Mesendoderm (in vitro differentiated cells): ENCODE measurements at regions not wholly inside any gene's neighbourhood (a gene's known extent, or its start where the extent isn't known, plus 50 kb on each side); places are given as distances from the start of the nearest gene placed in this dataset.

Experiments used
- DNase-seq: peaks from one replicate; pipeline ENCODE4 v3.0.0; 2013
- H2AK5ac ChIP-seq: 2 replicates; pipeline ENCODE4 v1.6.1; 2013; ENCODE audit warnings: low read length, inconsistent platforms
- H2BK120ac ChIP-seq: 2 replicates; pipeline ENCODE4 v1.6.1; 2013; ENCODE audit warnings: low read depth, mild to moderate bottlenecking, low read length, moderate library complexity, mixed read lengths
- H2BK15ac ChIP-seq: replicated peaks from 2 replicates; pipeline ENCODE4 v1.6.1; 2013; ENCODE audit warnings: low read depth, mild to moderate bottlenecking, moderate library complexity
- H2BK5ac ChIP-seq: 2 replicates; pipeline ENCODE4 v1.6.1; 2013; ENCODE audit warnings: low read length, inconsistent platforms
- H3K18ac ChIP-seq: 2 replicates; pipeline ENCODE4 v1.6.1; 2013; ENCODE audit warnings: mild to moderate bottlenecking, low read length, mixed read lengths
- H3K23ac ChIP-seq: one replicate; pipeline ENCODE4 v1.6.1; 2013; ENCODE audit warnings: low read length
- H3K27ac ChIP-seq: 2 replicates; pipeline ENCODE4 v1.5.1; 2013; ENCODE audit warnings: low read depth, mild to moderate bottlenecking, inconsistent platforms, low read length, moderate library complexity
- H3K27me3 ChIP-seq: 2 replicates; pipeline ENCODE4 v1.6.1; 2013; ENCODE audit warnings: low read length, control low read depth, mild to moderate bottlenecking, inconsistent platforms; ENCODE audit not compliant: insufficient read depth, poor library complexity
- H3K36me3 ChIP-seq: 2 replicates; pipeline ENCODE4 v1.6.1; 2013; ENCODE audit warnings: low read length, inconsistent platforms; ENCODE audit not compliant: control insufficient read depth, insufficient read depth
- H3K4ac ChIP-seq: one replicate; pipeline ENCODE4 v1.6.1; 2013; ENCODE audit warnings: low read depth, mild to moderate bottlenecking, low read length, moderate library complexity
- H3K4me1 ChIP-seq: 2 replicates; pipeline ENCODE4 v1.6.1; 2013; ENCODE audit warnings: low read depth, low read length, inconsistent platforms; ENCODE audit not compliant: control insufficient read depth
- H3K4me2 ChIP-seq: 2 replicates; pipeline ENCODE4 v1.6.1; 2013; ENCODE audit warnings: low read length
- H3K4me3 ChIP-seq: 2 replicates; pipeline ENCODE4 v1.5.1; 2013; ENCODE audit warnings: mild to moderate bottlenecking, low read length
- H3K56ac ChIP-seq: one replicate; pipeline ENCODE4 v1.6.1; 2013; ENCODE audit warnings: low read length
- H3K79me1 ChIP-seq: 2 replicates; pipeline ENCODE4 v1.6.1; 2013; ENCODE audit warnings: low read length, inconsistent platforms
- H3K79me2 ChIP-seq: 2 replicates; pipeline ENCODE4 v1.6.1; 2013; ENCODE audit warnings: mild to moderate bottlenecking, low read length; ENCODE audit not compliant: control insufficient read depth, insufficient read depth
- H3K9ac ChIP-seq: 2 replicates; pipeline ENCODE4 v1.6.1; 2013; ENCODE audit warnings: low read length, inconsistent platforms
- H4K5ac ChIP-seq: one replicate; pipeline ENCODE4 v1.6.1; 2013; ENCODE audit warnings: low read length
- H4K8ac ChIP-seq: one replicate; pipeline ENCODE4 v1.6.1; 2013; ENCODE audit warnings: low read depth, mild to moderate bottlenecking, control low read depth, low read length, moderate library complexity
- WGBS: extraction: QIAGEN DNeasy Blood & Tissue Kit; methylation state at CpG from one replicate; pipeline ENCODE4 v1.1.7; 2013; ENCODE audit warnings: low lambda C conversion rate, missing lambda C conversion rate; ENCODE audit not compliant: insufficient coverage; ENCODE audit errors: extremely low coverage; 5-methylcytosine and 5-hydroxymethylcytosine counted together

DNA sequence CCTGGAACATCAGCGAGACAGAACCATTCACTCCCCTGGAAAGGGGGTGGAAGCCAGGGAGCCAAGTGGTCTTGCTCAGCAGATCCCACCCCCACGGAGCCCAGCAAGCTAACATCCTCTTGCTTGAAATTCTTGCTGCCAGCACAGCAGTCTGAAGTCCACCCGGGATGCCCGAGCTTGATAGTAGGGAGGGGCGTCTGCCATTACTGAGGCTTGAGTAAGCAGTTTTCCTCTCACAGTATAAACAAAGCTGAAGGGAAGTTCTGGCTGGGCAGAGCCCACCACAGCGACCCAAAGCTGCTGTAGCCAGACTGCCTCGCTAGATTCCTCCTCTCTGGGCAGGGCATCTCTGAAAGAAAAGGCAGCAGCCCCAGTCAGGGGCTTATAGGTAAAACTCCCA is 764.8 kb upstream of the LUZP2 start:
- Histone ChIP-seq H4K8ac (no peak overlapping the region), H3K18ac (no peak overlapping the region), H3K27me3 (no peaks in the 10 kb centered on the region), H3K9ac (no peak overlapping the region), H3K36me3 (no peaks in the 10 kb centered on the region), H4K5ac (no peak overlapping the region), H3K4me3 (no peak overlapping the region), H3K23ac (no peak overlapping the region), H2BK5ac (no peak overlapping the region), H3K4me1 (no peaks in the 10 kb centered on the region), H3K27ac (no peak overlapping the region), H2BK120ac (no peak overlapping the region), H3K79me2 (no peaks in the 10 kb centered on the region), H2BK15ac (no peak overlapping the region), H3K79me1 (no peaks in the 10 kb centered on the region), H3K4ac (no peak overlapping the region), H3K4me2 (no peak overlapping the region), H3K56ac (no peak overlapping the region), H2AK5ac (no peak overlapping the region)
- DNase-seq, result peak; percentile 47
- WGBS, result no CpG with 5 or more reads among the region's 7 CpGs

GRCh38 chr11:23746896-23747295 is 750.0 kb upstream of the LUZP2 start:
- Histone ChIP-seq H4K5ac (no peak overlapping the region), H3K18ac (no peak overlapping the region), H3K23ac (no peak overlapping the region), H3K4ac (no peak overlapping the region), H3K4me1 (no peaks in the 10 kb centered on the region), H3K79me2 (no peaks in the 10 kb centered on the region), H3K36me3 (no peaks in the 10 kb centered on the region), H3K9ac (no peak overlapping the region), H3K27ac (no peak overlapping the region), H3K4me2 (no peak overlapping the region), H2BK120ac (no peak overlapping the region), H3K79me1 (no peaks in the 10 kb centered on the region), H3K56ac (no peak overlapping the region), H3K4me3 (no peak overlapping the region), H2BK5ac (no peak overlapping the region), H2BK15ac (no peak overlapping the region), H2AK5ac (no peak overlapping the region), H3K27me3 (no peaks in the 10 kb centered on the region), H4K8ac (no peak overlapping the region)
- DNase-seq, result no peak
- no CpG with 5 or more reads among the region's 1 CpG for WGBS

GRCh38 chr11:23749762-23750430 is 747.0 kb upstream of the LUZP2 start:
- H3K27me3 ChIP-seq, result no peaks in the 10 kb centered on the region
- H3K9ac ChIP-seq, result no peak overlapping the region
- no peak overlapping the region for H2BK120ac ChIP-seq
- H4K5ac ChIP-seq, result no peak overlapping the region
- H3K4me2 ChIP-seq, result no peak overlapping the region
- no peak for DNase-seq
- no peak overlapping the region for H3K27ac ChIP-seq
- no peak overlapping the region for H2AK5ac ChIP-seq
- H2BK15ac ChIP-seq, result no peak overlapping the region
- no peaks in the 10 kb centered on the region for H3K4me1 ChIP-seq
- no peak overlapping the region for H3K56ac ChIP-seq
- no peak overlapping the region for H3K4ac ChIP-seq
- no peak overlapping the region for H3K23ac ChIP-seq
- WGBS, result no CpG with 5 or more reads among the region's 2 CpGs
- no peak overlapping the region for H3K18ac ChIP-seq
- H3K79me2 ChIP-seq, result no peaks in the 10 kb centered on the region
- no peak overlapping the region for H2BK5ac ChIP-seq
- no peaks in the 10 kb centered on the region for H3K36me3 ChIP-seq
- no peak overlapping the region for H4K8ac ChIP-seq
- H3K79me1 ChIP-seq, result no peaks in the 10 kb centered on the region
- H3K4me3 ChIP-seq, result no peak overlapping the region

GRCh38 chr11:23751280-23751679 is 745.6 kb upstream of the LUZP2 start:
- WGBS, result 100% methylated on average over 1 of the region's 2 CpGs
- Histone ChIP-seq H3K4ac (no peak overlapping the region), H3K79me1 (no peaks in the 10 kb centered on the region), H3K4me1 (no peaks in the 10 kb centered on the region), H3K79me2 (no peaks in the 10 kb centered on the region), H4K8ac (no peak overlapping the region), H3K56ac (no peak overlapping the region), H2AK5ac (no peak overlapping the region), H3K9ac (no peak overlapping the region), H3K36me3 (no peaks in the 10 kb centered on the region), H3K18ac (no peak overlapping the region), H4K5ac (no peak overlapping the region), H3K4me2 (no peak overlapping the region), H3K4me3 (no peak overlapping the region), H2BK5ac (no peak overlapping the region), H3K27ac (no peak overlapping the region), H3K27me3 (no peaks in the 10 kb centered on the region), H2BK15ac (no peak overlapping the region), H3K23ac (no peak overlapping the region), H2BK120ac (no peak overlapping the region)
- DNase-seq, result no peak

DNA sequence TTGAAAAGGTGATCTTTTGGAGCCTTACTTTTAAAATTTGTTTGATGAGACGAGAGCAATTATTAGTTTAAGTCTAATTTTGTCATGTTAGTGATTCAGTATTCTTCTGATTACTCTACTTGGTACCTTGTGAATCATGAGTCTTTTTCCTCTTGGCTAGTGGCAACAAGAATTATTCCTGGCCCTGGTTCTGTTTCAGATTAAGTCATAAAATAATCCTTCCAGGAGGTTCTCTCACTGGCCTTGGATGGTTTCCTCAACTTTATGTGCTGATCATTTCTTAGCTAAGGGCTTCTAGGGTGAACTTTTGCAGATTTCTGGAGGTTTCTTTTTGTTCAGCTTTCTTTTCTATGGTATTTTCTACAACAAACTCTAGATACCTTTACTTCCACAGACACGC is 741.8 kb upstream of the LUZP2 start:
- H2BK5ac ChIP-seq, result no peak overlapping the region
- no CpG with 5 or more reads among the region's 2 CpGs for WGBS
- H3K4me3 ChIP-seq, result no peak overlapping the region

GRCh38 chr11:23755769-23756168 is 741.1 kb upstream of the LUZP2 start:
- Histone ChIP-seq H3K18ac (no peak overlapping the region), H3K36me3 (no peaks in the 10 kb centered on the region), H3K9ac (no peak overlapping the region), H3K4me3 (no peak overlapping the region), H2AK5ac (no peak overlapping the region), H2BK5ac (no peak overlapping the region), H2BK120ac (no peak overlapping the region), H3K23ac (no peak overlapping the region), H3K4ac (no peak overlapping the region), H3K4me2 (no peak overlapping the region), H3K79me2 (no peaks in the 10 kb centered on the region), H4K8ac (no peak overlapping the region), H2BK15ac (no peak overlapping the region), H3K56ac (no peak overlapping the region), H3K4me1 (no peaks in the 10 kb centered on the region), H3K27ac (no peak overlapping the region), H3K27me3 (no peaks in the 10 kb centered on the region), H4K5ac (no peak overlapping the region), H3K79me1 (no peaks in the 10 kb centered on the region)
- no peak for DNase-seq
- WGBS, result no CpG with 5 or more reads among the region's 2 CpGs

More for the DNA sequence above, 741.8 kb upstream of the LUZP2 start:
- H3K27ac ChIP-seq, result no peak overlapping the region
- H4K8ac ChIP-seq, result no peak overlapping the region
- no peaks in the 10 kb centered on the region for H3K79me2 ChIP-seq
- H3K27me3 ChIP-seq, result no peaks in the 10 kb centered on the region
- DNase-seq, result no peak
- H3K4ac ChIP-seq, result no peak overlapping the region
- no peak overlapping the region for H3K18ac ChIP-seq
- H3K4me2 ChIP-seq, result no peak overlapping the region
- no peaks in the 10 kb centered on the region for H3K4me1 ChIP-seq
- no peak overlapping the region for H3K56ac ChIP-seq
- H3K23ac ChIP-seq, result no peak overlapping the region
- H3K36me3 ChIP-seq, result no peaks in the 10 kb centered on the region
- no peak overlapping the region for H4K5ac ChIP-seq
- H2BK15ac ChIP-seq, result no peak overlapping the region
- no peak overlapping the region for H2AK5ac ChIP-seq
- no peaks in the 10 kb centered on the region for H3K79me1 ChIP-seq
- no peak overlapping the region for H3K9ac ChIP-seq
- H2BK120ac ChIP-seq, result no peak overlapping the region
